ENCODE measurements at regions not wholly inside any gene's neighbourhood (a gene's known extent, or its start where the extent isn't known, plus 50 kb on each side); places are given as distances from the start of the nearest gene placed in this dataset.

DNA sequence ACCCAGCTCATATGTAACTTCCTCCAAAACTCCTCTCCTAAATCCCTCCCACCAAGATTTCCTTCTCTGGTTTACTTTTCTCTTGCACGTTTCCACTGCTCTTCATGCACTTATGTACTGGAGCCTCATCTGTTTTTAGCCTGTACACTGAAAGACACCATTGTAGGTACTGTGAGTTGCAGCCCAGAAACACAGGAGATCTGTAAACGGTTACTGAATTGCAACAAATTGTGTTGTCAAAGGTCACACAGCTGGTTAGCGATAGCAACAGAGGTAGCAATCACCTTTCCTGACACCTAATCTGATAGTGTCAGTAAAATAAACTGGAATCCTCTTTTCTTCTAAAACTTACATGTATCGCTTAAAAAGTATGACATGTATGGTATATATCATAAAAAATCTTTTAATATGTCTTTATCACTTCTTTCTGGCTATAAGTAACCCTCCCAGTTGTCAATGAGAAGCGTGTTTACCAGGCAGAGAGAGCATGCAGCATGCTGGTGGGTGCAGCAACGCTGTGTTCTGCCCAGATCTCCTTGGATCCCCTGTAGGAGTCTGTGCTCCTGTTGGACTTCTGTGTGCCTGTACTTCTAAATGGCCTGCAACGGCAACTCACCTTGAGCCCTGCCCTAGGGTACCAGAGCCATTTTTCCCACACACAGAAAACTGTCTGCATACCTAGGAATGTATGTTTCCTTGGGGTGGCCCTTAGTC is 121.5 kb upstream of the CPM start:
- 73 to 78% methylated on average over 7 of the region's 7 CpGs for WGBS, 2 donors
- no peak overlapping the region for H3K27ac ChIP-seq
- peaks cover 0 to 15% (median 0%) of the 10 kb centered on the region in 11 donors for H3K9me3 ChIP-seq
- no peaks in the 10 kb centered on the region for H3K36me3 ChIP-seq
- H3K4me1 ChIP-seq: peaks cover 0 to 35% (median 0%) of the 10 kb centered on the region in 9 donors
- DNase-seq (no peak), ATAC-seq (no peak)
- H3K27me3 ChIP-seq: peaks cover 0 to 3% (median 0%) of the 10 kb centered on the region in 7 donors
- H3K4me3 ChIP-seq: no peak overlapping the region
- TF ChIP-seq, protein P1, sequence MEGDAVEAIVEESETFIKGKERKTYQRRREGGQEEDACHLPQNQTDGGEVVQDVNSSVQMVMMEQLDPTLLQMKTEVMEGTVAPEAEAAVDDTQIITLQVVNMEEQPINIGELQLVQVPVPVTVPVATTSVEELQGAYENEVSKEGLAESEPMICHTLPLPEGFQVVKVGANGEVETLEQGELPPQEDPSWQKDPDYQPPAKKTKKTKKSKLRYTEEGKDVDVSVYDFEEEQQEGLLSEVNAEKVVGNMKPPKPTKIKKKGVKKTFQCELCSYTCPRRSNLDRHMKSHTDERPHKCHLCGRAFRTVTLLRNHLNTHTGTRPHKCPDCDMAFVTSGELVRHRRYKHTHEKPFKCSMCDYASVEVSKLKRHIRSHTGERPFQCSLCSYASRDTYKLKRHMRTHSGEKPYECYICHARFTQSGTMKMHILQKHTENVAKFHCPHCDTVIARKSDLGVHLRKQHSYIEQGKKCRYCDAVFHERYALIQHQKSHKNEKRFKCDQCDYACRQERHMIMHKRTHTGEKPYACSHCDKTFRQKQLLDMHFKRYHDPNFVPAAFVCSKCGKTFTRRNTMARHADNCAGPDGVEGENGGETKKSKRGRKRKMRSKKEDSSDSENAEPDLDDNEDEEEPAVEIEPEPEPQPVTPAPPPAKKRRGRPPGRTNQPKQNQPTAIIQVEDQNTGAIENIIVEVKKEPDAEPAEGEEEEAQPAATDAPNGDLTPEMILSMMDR (IDR thresholded peaks at IDR 0.05): no peak
- intact Hi-C loops (cut with DNase I): no loop called here

DNA sequence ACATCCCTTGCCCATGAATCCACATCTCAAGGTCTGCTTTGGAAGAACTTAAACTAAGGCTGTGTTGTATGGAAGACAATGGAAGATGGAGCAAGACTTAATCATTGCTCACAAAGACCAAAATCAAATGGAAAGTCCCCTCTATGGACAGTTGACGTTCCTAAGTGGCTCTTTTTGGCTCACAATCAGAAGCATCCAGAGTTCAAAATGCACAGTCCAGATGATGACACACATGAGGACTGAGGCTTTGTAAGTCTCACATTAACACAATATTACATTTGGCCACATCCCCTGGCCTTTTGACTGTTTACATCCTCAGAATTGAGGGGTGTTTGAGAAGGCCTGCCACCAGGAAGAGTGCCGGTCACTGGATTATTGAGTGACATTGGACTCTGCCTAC is 122.3 kb upstream of the CPM start:
- intact Hi-C loops (cut with DNase I): no loop called here
- ATAC-seq (no peak), DNase-seq (no peak)
- Histone ChIP-seq H3K4me1 (peaks cover 0 to 41% (median 0%) of the 10 kb centered on the region in 9 donors), H3K27ac (peak overlapping the region in 1 of 10 donors; percentile 23), H3K9me3 (peaks cover 0 to 7% (median 0%) of the 10 kb centered on the region in 11 donors), H3K27me3 (peaks cover 0 to 3% (median 0%) of the 10 kb centered on the region in 7 donors), H3K4me3 (no peak overlapping the region), H3K36me3 (no peaks in the 10 kb centered on the region)
- TF ChIP-seq, protein P1 (IDR thresholded peaks at IDR 0.05): no peak
- 82 to 92% methylated on average over 2 of the region's 2 CpGs for WGBS, 2 donors

DNA sequence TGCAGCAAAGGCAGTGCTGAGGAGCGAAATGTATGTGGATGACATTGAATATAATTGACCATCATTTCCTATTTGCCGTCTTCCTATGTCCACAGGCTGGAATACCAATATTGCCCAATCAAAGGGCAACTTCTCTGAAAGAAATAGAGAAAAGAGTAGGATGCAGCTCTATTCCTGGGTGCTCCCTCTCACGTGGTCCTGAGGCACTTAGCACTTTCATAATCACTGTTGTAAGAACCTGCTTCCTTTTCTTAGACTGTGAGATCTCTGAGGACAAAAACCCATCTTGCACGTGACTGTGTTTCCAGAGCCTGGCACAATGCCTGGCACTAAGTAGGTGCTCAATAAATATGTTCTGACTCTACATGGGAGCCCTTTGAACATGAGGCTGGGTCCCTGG is 122.7 kb upstream of the CPM start:
- H3K27me3 ChIP-seq: peaks cover 0 to 3% (median 0%) of the 10 kb centered on the region in 7 donors
- H3K36me3 ChIP-seq: no peaks in the 10 kb centered on the region
- peaks cover 0 to 41% (median 0%) of the 10 kb centered on the region in 9 donors for H3K4me1 ChIP-seq
- TF ChIP-seq, protein P1 (IDR thresholded peaks at IDR 0.05): no peak
- DNase-seq: no peak
- intact Hi-C loops (cut with DNase I): no loop called here
- H3K4me3 ChIP-seq: no peak overlapping the region
- WGBS, 2 donors: 72 to 84% methylated on average over 4 of the region's 4 CpGs
- peak in 3 of 8 donors; percentile 42 to 57 (median 55) for ATAC-seq
- H3K9me3 ChIP-seq: peaks cover 0 to 3% (median 0%) of the 10 kb centered on the region in 11 donors
- peak overlapping the region in 1 of 10 donors; percentile 23 for H3K27ac ChIP-seq

DNA sequence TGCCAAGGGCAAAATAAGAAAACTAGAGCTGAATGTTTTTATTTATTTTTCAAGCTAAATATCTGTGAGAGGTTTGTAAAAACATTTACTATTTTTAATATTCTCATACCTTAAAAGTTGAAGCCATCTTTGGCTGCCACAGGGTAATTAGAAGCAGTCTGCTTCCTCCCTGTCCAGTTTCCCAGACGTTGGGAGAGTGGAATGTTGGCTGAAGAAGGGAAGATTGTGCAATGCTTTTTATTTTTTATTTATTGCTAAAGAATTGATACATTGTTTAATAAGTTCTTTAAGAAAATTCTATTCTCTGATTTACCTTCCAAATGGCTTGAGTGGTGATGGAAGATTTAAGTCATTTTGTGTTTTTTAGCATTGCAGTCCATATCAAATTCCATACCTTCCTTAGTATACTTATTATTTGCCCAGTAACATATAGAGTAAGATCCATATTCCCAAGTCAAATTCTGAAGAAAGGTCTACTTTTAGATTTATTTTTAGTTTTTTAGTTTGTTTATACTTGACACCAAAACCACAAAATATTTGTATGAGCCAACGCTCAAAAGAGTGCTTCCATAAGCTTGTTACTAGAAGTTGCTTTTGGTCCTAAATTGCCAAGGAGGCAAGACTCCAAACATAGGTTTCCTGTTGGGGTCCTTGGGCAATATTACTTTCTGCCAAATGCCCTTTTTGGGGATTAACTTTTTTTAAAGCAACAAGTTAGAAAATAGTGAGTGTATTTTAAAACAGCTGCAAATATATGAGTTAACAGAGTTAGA is 124.0 kb upstream of the CPM start:
- H3K4me1 ChIP-seq: peaks cover 0 to 44% (median 0%) of the 10 kb centered on the region in 9 donors
- WGBS, 2 donors: 48 to 60% methylated on average over 2 of the region's 2 CpGs
- ATAC-seq (no peak), DNase-seq (no peak)
- H3K36me3 ChIP-seq: no peaks in the 10 kb centered on the region
- H3K27me3 ChIP-seq: peaks cover 0 to 3% (median 0%) of the 10 kb centered on the region in 7 donors
- intact Hi-C loops (cut with DNase I): no loop called here
- peak overlapping the region in 1 of 10 donors; percentile 23 for H3K27ac ChIP-seq
- TF ChIP-seq, protein P1 (IDR thresholded peaks at IDR 0.05): no peak
- no peaks in the 10 kb centered on the region for H3K9me3 ChIP-seq
- H3K4me3 ChIP-seq: no peak overlapping the region

Measured in heart right ventricle (tissue), 16 donors.